Fibroblast of pulmonary artery (primary cell): ENCODE measurements at regions not wholly inside any gene's neighbourhood (a gene's known extent, or its start where the extent isn't known, plus 50 kb on each side); places are given as distances from the start of the nearest gene placed in this dataset.

ENCODE experiments used
- DNase-seq: peaks from one replicate; pipeline ENCODE4 v3.0.0-alpha.2; 2010; ENCODE audit warnings: low read depth
- H3K4me3 ChIP-seq: replicated peaks from 2 replicates; pipeline ENCODE4 v1.5.1; 2011; ENCODE audit warnings: low read depth, mild to moderate bottlenecking, control low read depth, low read length, moderate library complexity
- TF ChIP-seq, protein P1 (sequence below): IDR thresholded peaks from 2 replicates; pipeline ENCODE4 v1.5.1; 2011; ENCODE audit warnings: mild to moderate bottlenecking, control low read depth, low read length, inconsistent platforms; ENCODE audit errors: missing control alignments

DNA sequence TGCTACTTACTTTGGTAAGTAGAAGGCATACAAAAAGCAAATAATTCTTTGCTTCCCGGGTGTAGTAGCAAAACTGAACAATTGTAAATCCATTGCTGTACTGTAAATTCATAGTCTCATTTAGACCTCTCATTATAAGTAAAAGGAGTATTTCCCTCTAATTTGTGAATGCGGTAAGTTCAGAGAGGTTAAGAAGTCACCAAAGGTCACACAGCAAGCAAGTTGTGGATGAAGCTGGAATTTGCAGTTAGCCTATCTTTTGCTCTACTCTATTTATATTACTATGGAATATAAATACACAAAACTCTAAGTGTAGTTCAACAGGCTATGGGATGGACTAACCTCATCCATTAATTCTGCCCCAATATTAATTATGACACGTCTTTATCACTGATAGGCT, 508.3 kb downstream of the MCTP2 start:
- H3K4me3 ChIP-seq: no peak overlapping the region
- DNase-seq: no peak

GRCh38 chr15:94740469-94740868, 509.1 kb downstream of the MCTP2 start:
- no peak for DNase-seq
- no peak overlapping the region for H3K4me3 ChIP-seq
- TF ChIP-seq, protein P1, sequence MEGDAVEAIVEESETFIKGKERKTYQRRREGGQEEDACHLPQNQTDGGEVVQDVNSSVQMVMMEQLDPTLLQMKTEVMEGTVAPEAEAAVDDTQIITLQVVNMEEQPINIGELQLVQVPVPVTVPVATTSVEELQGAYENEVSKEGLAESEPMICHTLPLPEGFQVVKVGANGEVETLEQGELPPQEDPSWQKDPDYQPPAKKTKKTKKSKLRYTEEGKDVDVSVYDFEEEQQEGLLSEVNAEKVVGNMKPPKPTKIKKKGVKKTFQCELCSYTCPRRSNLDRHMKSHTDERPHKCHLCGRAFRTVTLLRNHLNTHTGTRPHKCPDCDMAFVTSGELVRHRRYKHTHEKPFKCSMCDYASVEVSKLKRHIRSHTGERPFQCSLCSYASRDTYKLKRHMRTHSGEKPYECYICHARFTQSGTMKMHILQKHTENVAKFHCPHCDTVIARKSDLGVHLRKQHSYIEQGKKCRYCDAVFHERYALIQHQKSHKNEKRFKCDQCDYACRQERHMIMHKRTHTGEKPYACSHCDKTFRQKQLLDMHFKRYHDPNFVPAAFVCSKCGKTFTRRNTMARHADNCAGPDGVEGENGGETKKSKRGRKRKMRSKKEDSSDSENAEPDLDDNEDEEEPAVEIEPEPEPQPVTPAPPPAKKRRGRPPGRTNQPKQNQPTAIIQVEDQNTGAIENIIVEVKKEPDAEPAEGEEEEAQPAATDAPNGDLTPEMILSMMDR: no peak

More for the DNA sequence above, 508.3 kb downstream of the MCTP2 start:
- TF ChIP-seq, protein P1: no peak

DNA sequence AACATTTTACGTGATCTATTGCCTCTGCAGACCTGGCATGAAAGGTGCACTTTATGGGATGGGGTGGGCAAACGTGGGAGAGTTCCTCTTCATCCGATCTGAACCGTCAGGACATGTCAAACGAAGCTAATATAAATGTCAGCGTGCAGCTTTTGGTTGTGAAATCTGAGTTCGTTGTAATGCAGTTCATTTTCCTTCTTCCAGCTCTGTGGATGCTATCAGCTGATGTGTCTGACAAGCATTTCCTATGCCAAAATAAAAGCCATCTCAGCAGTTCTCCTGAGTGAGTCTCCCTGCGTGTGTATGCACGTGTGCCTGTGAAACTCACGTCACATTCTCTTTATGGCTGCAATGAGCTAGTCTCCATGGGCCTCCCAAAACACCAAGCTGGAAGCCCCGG, 512.3 kb downstream of the MCTP2 start:
- no peak overlapping the region for H3K4me3 ChIP-seq

GRCh38 chr15:94744080-94744793, 512.9 kb downstream of the MCTP2 start:
- no peak for DNase-seq
- TF ChIP-seq, protein P1: no peak
- H3K4me3 ChIP-seq: no peak overlapping the region

More for the DNA sequence above, 512.3 kb downstream of the MCTP2 start:
- TF ChIP-seq, protein P1: no peak
- DNase-seq: no peak

DNA sequence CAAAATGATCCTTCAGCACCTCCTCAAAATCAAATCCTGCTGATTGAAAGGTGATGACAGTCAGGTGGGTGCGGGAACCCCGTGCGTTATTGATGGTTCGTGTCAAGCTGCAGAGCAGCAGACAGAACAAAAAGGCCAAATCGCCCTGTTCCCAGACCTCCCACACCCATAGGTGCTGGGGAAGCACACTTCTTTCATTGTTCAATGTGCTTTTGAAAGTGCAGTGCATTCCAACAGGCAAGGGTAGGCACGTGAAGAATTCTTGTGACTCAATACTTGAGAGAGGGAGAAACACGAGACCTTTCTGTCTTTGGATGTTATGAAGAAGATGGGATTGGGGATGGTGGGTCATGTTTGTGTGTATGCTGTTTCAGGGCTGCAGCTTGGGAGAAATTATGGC, 514.0 kb downstream of the MCTP2 start:
- no peak for DNase-seq
- H3K4me3 ChIP-seq: no peak overlapping the region
- TF ChIP-seq, protein P1: no peak

- no peak overlapping the region for H3K4me3 ChIP-seq
- TF ChIP-seq, protein P1: no peak
- DNase-seq: no peak
Observed at GRCh38 chr15:94747510-94747909, 516.1 kb downstream of the MCTP2 start.

DNA sequence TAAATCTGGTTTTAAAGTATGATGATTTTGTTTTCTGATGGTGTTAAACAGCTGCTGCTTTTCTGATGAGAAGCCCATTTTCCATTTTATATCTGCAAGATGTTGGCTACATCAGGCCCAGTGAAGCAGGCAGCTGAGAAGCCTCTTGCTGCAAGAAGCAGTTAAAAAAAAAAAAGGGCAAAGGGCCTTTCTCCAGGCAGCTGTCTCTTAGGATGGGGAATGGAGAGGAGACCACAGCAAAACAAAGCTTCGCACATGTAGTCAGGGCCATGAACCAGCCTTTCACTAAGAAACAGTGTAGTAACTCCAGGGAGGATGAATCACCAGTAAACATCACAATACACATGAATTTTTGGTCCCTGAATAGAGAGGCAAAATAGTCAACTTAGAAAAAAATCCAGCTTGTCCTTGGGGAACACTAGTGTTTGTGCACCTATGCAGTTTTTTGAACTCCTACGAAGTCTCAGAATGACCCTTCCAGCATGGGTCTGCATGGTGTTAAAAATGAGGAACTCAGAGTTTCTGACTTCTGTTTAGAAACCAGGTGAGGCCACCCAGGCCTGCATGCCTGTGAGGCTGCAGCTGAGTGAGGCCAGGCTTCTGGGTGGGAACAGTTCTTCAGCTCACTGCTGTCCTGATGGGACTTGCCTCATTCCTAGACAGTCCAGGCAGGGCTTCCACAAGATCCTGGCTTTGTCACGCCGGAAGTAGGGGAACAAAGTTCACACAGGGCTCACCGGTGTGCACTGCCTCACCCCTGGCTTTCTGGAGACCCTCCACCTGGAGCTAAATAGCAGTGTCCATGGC, 518.7 kb downstream of the MCTP2 start:
- TF ChIP-seq, protein P1: no peak
- DNase-seq: no peak
- H3K4me3 ChIP-seq: no peak overlapping the region
